ENCODE measurements at regions not wholly inside any gene's neighbourhood (a gene's known extent, or its start where the extent isn't known, plus 50 kb on each side); places are given as distances from the start of the nearest gene placed in this dataset.

DNA sequence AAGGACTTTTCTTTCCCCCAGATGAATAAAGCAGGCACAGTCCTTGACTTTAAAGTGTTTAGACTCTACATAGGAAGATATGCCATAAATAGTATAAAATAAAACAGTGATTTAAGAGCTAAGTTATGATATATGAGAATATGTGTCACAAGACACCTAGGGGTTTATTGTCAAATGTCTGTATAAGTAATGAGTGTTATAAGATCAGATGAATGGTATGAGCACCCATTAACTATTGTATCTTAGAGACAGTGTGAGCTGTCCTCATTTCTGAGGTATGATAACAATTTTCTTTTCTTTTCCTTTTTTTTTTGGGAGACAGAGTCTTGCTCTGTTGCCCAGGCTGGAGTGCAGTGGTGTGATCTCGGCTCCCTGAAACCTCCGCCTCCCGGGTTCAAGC, 365.3 kb downstream of the RND3 start:
- TF ChIP-seq FOSL1 (IDR thresholded peaks at IDR 0.05; ENCODE audit: low read depth) (no peak), EZH2 (IDR thresholded peaks at IDR 0.05) (no peak), EGR1 (IDR thresholded peaks at IDR 0.05; ENCODE audit: low read depth) (no peak), ELF1 (IDR thresholded peaks at IDR 0.05; ENCODE audit: borderline replicate concordance, low read depth) (no peak)
- TF ChIP-seq, protein P1, sequence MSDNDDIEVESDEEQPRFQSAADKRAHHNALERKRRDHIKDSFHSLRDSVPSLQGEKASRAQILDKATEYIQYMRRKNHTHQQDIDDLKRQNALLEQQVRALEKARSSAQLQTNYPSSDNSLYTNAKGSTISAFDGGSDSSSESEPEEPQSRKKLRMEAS (IDR thresholded peaks at IDR 0.05), result no peak
- TF ChIP-seq, protein P2, sequence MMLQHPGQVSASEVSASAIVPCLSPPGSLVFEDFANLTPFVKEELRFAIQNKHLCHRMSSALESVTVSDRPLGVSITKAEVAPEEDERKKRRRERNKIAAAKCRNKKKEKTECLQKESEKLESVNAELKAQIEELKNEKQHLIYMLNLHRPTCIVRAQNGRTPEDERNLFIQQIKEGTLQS (IDR thresholded peaks at IDR 0.05), result no peak
- ATAC-seq (no peak), DNase-seq (ENCODE audit: low read depth, low spot score) (no peak)
- no peak overlapping the region for H3K4me3 ChIP-seq (replicated peaks in 1 of 2; ENCODE audit: low read depth in 1 of 2, low read length in 2 of 2)
- H3K27me3 ChIP-seq (ENCODE audit: insufficient read depth, low read length), result no peaks in the 10 kb centered on the region
- no peak overlapping the region for H3K4me2 ChIP-seq (ENCODE audit: low read length)
- no peaks in the 10 kb centered on the region for H3K9me3 ChIP-seq (ENCODE audit: control insufficient read depth in 1 of 2, insufficient read depth in 1 of 2, low read depth in 1 of 2, low read length in 2 of 2)
- POLR2A ChIA-PET, result no interaction called here
- H3K9ac ChIP-seq (ENCODE audit: low read length), result no peak overlapping the region
- H4K20me1 ChIP-seq (ENCODE audit: insufficient read depth), result no peaks in the 10 kb centered on the region
- no TSS peak for BruUV-seq (replicated peaks)
- intact Hi-C loops (cut with micrococcal nuclease), result no loop called here
- no peaks in the 10 kb centered on the region for H3K9me2 ChIP-seq (ENCODE audit: insufficient read depth)
- H2AFZ ChIP-seq (ENCODE audit: low read depth, low read length, poor library complexity, severe bottlenecking), result no peak overlapping the region
- no peaks in the 10 kb centered on the region for H3K79me2 ChIP-seq (ENCODE audit: insufficient read depth, low read length)
- CTCF ChIA-PET, result no interaction called here
- RAD21 ChIA-PET (ENCODE audit: low non-redundant PET in 1 of 2, low total read pairs in 2 of 2, uncharacterized antibody in 2 of 2, unreplicated experiment in 2 of 2), result no interaction called here
- H3K36me3 ChIP-seq (ENCODE audit: control insufficient read depth in 1 of 2, insufficient read depth in 2 of 2, low read length in 2 of 2), result no peaks in the 10 kb centered on the region
- no peak overlapping the region for H3K27ac ChIP-seq (ENCODE audit: low read depth, low read length)
- no peaks in the 10 kb centered on the region for H3K4me1 ChIP-seq (ENCODE audit: control insufficient read depth in 1 of 2, insufficient read depth in 2 of 2, low read length in 2 of 2)

DNA sequence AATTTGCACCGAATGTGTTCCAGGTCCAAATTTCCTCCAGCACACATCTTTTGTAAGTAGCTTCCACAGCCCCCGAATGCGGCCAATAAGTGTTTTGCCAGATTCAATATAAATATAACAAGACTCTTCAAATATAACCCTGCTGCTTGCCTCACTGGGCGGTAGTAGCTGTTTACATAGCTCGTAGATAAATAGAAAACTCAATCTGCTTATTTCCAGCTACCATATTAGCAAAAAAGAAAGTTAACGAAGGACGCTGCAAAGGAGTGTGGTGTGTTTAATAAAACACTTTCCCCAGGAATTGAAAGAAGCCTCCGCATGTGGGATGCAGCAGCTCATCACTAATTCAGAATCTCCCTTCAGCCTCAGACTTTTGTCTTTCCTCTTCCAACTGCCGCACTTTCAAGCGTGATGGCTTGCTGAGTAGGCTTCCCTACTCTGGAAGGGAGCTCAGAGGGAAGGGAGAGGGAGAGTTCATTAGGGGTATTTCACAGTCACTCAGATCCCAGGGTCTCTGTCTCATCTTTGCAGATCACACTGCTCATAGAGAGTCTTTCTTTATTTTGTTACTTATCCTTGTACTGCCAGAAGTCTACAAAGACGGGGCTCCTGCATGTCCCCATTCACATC, 367.0 kb downstream of the RND3 start:
- TF ChIP-seq JUND (IDR thresholded peaks at IDR 0.05) (no peak), POLR2AphosphoS5 (IDR thresholded peaks at IDR 0.05; ENCODE audit: low read depth, low read length) (no peak), ZNF274 (IDR thresholded peaks at IDR 0.05; ENCODE audit: low read depth, low read length) (no peak)
- no peaks in the 10 kb centered on the region for H3K4me1 ChIP-seq (ENCODE audit: control insufficient read depth in 1 of 2, insufficient read depth in 2 of 2, low read length in 2 of 2)
- no peaks in the 10 kb centered on the region for H3K9me3 ChIP-seq (ENCODE audit: control insufficient read depth in 1 of 2, insufficient read depth in 1 of 2, low read depth in 1 of 2, low read length in 2 of 2)
- intact Hi-C loops (cut with micrococcal nuclease), result no loop called here
- BruUV-seq (replicated peaks), result no TSS peak
- H3K9me2 ChIP-seq (ENCODE audit: insufficient read depth), result no peaks in the 10 kb centered on the region
- no peak overlapping the region for H3K4me2 ChIP-seq (ENCODE audit: low read length)
- H3K4me3 ChIP-seq (replicated peaks in 1 of 2; ENCODE audit: low read depth in 1 of 2, low read length in 2 of 2), result no peak overlapping the region
- ChIA-PET RAD21 (ENCODE audit: low non-redundant PET in 1 of 2, low total read pairs in 2 of 2, uncharacterized antibody in 2 of 2, unreplicated experiment in 2 of 2) (no interaction called here), CTCF (no interaction called here), POLR2A (no interaction called here)
- no peak overlapping the region for H2AFZ ChIP-seq (ENCODE audit: low read depth, low read length, poor library complexity, severe bottlenecking)
- no peak overlapping the region for H3K27ac ChIP-seq (ENCODE audit: low read depth, low read length)
- no peak overlapping the region for H3K9ac ChIP-seq (ENCODE audit: low read length)
- H3K79me2 ChIP-seq (ENCODE audit: insufficient read depth, low read length), result no peaks in the 10 kb centered on the region
- H4K20me1 ChIP-seq (ENCODE audit: insufficient read depth), result no peaks in the 10 kb centered on the region
- H3K36me3 ChIP-seq (ENCODE audit: control insufficient read depth in 1 of 2, insufficient read depth in 2 of 2, low read length in 2 of 2), result no peaks in the 10 kb centered on the region
- no peaks in the 10 kb centered on the region for H3K27me3 ChIP-seq (ENCODE audit: insufficient read depth, low read length)
- no peak for ATAC-seq
- DNase-seq (ENCODE audit: low read depth, low spot score), result no peak
